GM23338 (cell line): ENCODE measurements at regions not wholly inside any gene's neighbourhood (a gene's known extent, or its start where the extent isn't known, plus 50 kb on each side); places are given as distances from the start of the nearest gene placed in this dataset.

ENCODE experiments used
- ATAC-seq: fragments of 200-7000 bp; cut with Tn5 transposase; 3 replicates; pipeline ENCODE4 v1.9.1; 2020
- DNase-seq: peaks from one replicate; pipeline ENCODE4 v3.0.0-alpha.2; 2015; ENCODE audit warnings: low spot score
- H2AFZ ChIP-seq: fragments of 200-600 bp; sonication (generic); 2 replicates; pipeline ENCODE4 v1.8.0; 2016; ENCODE audit warnings: antibody characterized with exemption, mild to moderate bottlenecking, moderate library complexity
- H3F3A ChIP-seq: fragments of 200-600 bp; sonication (generic); replicated peaks from 2 replicates; pipeline ENCODE4 v1.8.0; 2017; ENCODE audit warnings: antibody characterized with exemption, mixed run types, low read depth
- H3K27ac ChIP-seq: fragments of 200-600 bp; sonication (generic); 2 replicates; pipeline ENCODE4 v1.6.1; 2016; ENCODE audit warnings: low read depth
- H3K27me3 ChIP-seq: fragments of 200-600 bp; sonication (generic); 2 replicates; pipeline ENCODE4 v1.8.0; 2016; ENCODE audit warnings: mild to moderate bottlenecking, mixed run types, moderate library complexity; ENCODE audit not compliant: insufficient read depth
- H3K36me3 ChIP-seq: fragments of 200-600 bp; sonication (generic); 2 replicates; pipeline ENCODE4 v1.8.0; 2016; ENCODE audit warnings: mild to moderate bottlenecking; ENCODE audit not compliant: insufficient read depth
- H3K4me1 ChIP-seq: fragments of 200-600 bp; sonication (generic); 2 replicates; pipeline ENCODE4 v1.8.0; 2016; ENCODE audit warnings: mild to moderate bottlenecking, moderate library complexity; ENCODE audit not compliant: insufficient read depth
- H3K4me2 ChIP-seq: fragments of 200-600 bp; sonication (generic); 2 replicates; pipeline ENCODE4 v1.7.1; 2017; ENCODE audit warnings: mixed run types
- H3K4me3 ChIP-seq: fragments of 200-600 bp; sonication (generic); 2 replicates; pipeline ENCODE4 v1.6.1; 2016; ENCODE audit warnings: mixed run types
- H3K79me2 ChIP-seq: fragments of 200-600 bp; sonication (generic); replicated peaks from 2 replicates; pipeline ENCODE4 v1.8.0; 2017; ENCODE audit warnings: mild to moderate bottlenecking; ENCODE audit not compliant: insufficient read depth
- H3K9me2 ChIP-seq: fragments of 200-600 bp; sonication (generic); 2 replicates; pipeline ENCODE4 v1.8.0; 2017; ENCODE audit not compliant: insufficient read depth
- H4K20me1 ChIP-seq: fragments of 200-600 bp; sonication (generic); replicated peaks from 2 replicates; pipeline ENCODE4 v1.8.0; 2017; ENCODE audit warnings: mild to moderate bottlenecking; ENCODE audit not compliant: insufficient read depth
- H3K27ac Mint-ChIP-seq: 2 replicates; pipeline ENCODE4 v1.8.0; 2020; ENCODE audit warnings: inconsistent platforms, mild to moderate bottlenecking, moderate library complexity, mixed read lengths
- H3K27me3 Mint-ChIP-seq: 3 replicates; pipeline ENCODE4 v1.8.0; 2022; ENCODE audit warnings: low read depth, mild to moderate bottlenecking, moderate library complexity, mixed read lengths, inconsistent platforms; ENCODE audit not compliant: insufficient read depth, poor library complexity
- H3K36me3 Mint-ChIP-seq: 3 replicates; pipeline ENCODE4 v1.8.0; 2021; ENCODE audit warnings: low read depth, mild to moderate bottlenecking, inconsistent platforms, moderate library complexity, mixed read lengths
- H3K4me1 Mint-ChIP-seq: 3 replicates; pipeline ENCODE4 v1.8.0; 2020; ENCODE audit warnings: mild to moderate bottlenecking, inconsistent platforms, mixed read lengths
- H3K4me3 Mint-ChIP-seq: 3 replicates; pipeline ENCODE4 v1.8.0; 2021; ENCODE audit warnings: moderate library complexity, mild to moderate bottlenecking, inconsistent platforms, mixed read lengths
- H3K9me3 Mint-ChIP-seq: 3 replicates; pipeline ENCODE4 v1.8.0; 2020; ENCODE audit warnings: moderate library complexity, mild to moderate bottlenecking, inconsistent platforms, mixed read lengths
- CREB1 ChIP-seq: fragments of 250-450 bp; sonication (Bioruptor Pico); IDR thresholded peaks from 2 replicates; pipeline ENCODE4 v1.5.0; 2020; ENCODE audit warnings: low read depth, mild to moderate bottlenecking, moderate library complexity
- ETS1 ChIP-seq: IDR thresholded peaks from 2 replicates; pipeline ENCODE4 v1.6.1; 2016; ENCODE audit warnings: antibody characterized with exemption
- EZH2 ChIP-seq: fragments of 200-600 bp; sonication (generic); IDR thresholded peaks from one replicate; pipeline ENCODE4 v1.8.0; 2017; ENCODE audit warnings: antibody characterized with exemption, mild to moderate bottlenecking, low read depth; ENCODE audit not compliant: unreplicated experiment
- EZH2phosphoT487 ChIP-seq: fragments of 200-600 bp; sonication (generic); IDR thresholded peaks from one replicate; pipeline ENCODE4 v1.8.1; 2018; ENCODE audit warnings: antibody characterized with exemption; ENCODE audit not compliant: unreplicated experiment
- JUNB ChIP-seq: IDR thresholded peaks from one replicate; pipeline ENCODE4 v1.6.1; 2016; ENCODE audit warnings: antibody characterized with exemption; ENCODE audit not compliant: unreplicated experiment
- NANOG ChIP-seq: IDR thresholded peaks from 2 replicates; pipeline ENCODE4 v1.6.1; 2016; ENCODE audit warnings: antibody characterized with exemption, borderline replicate concordance
- POLR2AphosphoS5 ChIP-seq: IDR thresholded peaks from 2 replicates; pipeline ENCODE4 v1.6.1; 2016; ENCODE audit warnings: antibody characterized with exemption, low read depth
- REST ChIP-seq: IDR thresholded peaks from one replicate; pipeline ENCODE4 v1.6.1; 2018; ENCODE audit warnings: antibody characterized with exemption; ENCODE audit not compliant: unreplicated experiment
- STAT1 ChIP-seq: IDR thresholded peaks from one replicate; pipeline ENCODE4 v1.6.1; 2016; ENCODE audit warnings: antibody characterized with exemption; ENCODE audit not compliant: unreplicated experiment
- ZNF114 ChIP-seq: fragments of 250-450 bp; sonication (Bioruptor Pico); IDR thresholded peaks from 2 replicates; pipeline ENCODE4 v1.5.0; 2020; ENCODE audit warnings: mild to moderate bottlenecking, moderate library complexity
- ZNF331 ChIP-seq: fragments of 250-450 bp; sonication (Bioruptor Pico); IDR thresholded peaks from 2 replicates; pipeline ENCODE4 v1.5.0; 2020; ENCODE audit warnings: low read depth, mild to moderate bottlenecking, moderate library complexity

GRCh38 chr10:120387326-120387725, 69.7 kb upstream of the PLPP4 start (continued):
- no peak for TF ChIP-seq JUNB

GRCh38 chr10:120392245-120392644, 64.8 kb upstream of the PLPP4 start:
- Mint-ChIP-seq H3K27ac (no peak overlapping the region), H3K27me3 (peaks cover 3% of the 10 kb centered on the region), H3K36me3 (no peaks in the 10 kb centered on the region; the same call in 2 of the 3 replicates), H3K4me3 (no peak overlapping the region), H3K4me1 (peaks cover 12% of the 10 kb centered on the region), H3K9me3 (peaks cover 4% of the 10 kb centered on the region)
- ATAC-seq, result no peak
- Histone ChIP-seq H3K79me2 (no peaks in the 10 kb centered on the region), H2AFZ (no peak overlapping the region), H3K27me3 (no peaks in the 10 kb centered on the region), H3K4me1 (peaks cover 3% of the 10 kb centered on the region; the same call in 1 of the 2 replicates), H3K36me3 (no peaks in the 10 kb centered on the region), H4K20me1 (no peaks in the 10 kb centered on the region), H3K4me2 (no peak overlapping the region), H3F3A (no peaks in the 10 kb centered on the region), H3K4me3 (no peak overlapping the region), H3K9me2 (peaks cover 10% of the 10 kb centered on the region; the same call in 1 of the 2 replicates), H3K27ac (no peak overlapping the region)
- TF ChIP-seq POLR2AphosphoS5 (no peak), STAT1 (no peak), ETS1 (no peak), NANOG (no peak)
- no peak for DNase-seq

GRCh38 chr10:120392671-120393079, 64.4 kb upstream of the PLPP4 start:
- H3K79me2 ChIP-seq, result no peaks in the 10 kb centered on the region
- ATAC-seq, result no peak
- TF ChIP-seq REST, result no peak
- no peak for TF ChIP-seq EZH2
- TF ChIP-seq NANOG, result no peak
- no peak for TF ChIP-seq ZNF114 (CRISPR knock-in tag)
- TF ChIP-seq ETS1, result no peak
- TF ChIP-seq EZH2phosphoT487, result no peak
- no peak for TF ChIP-seq STAT1
- no peak for TF ChIP-seq POLR2AphosphoS5
- TF ChIP-seq ZNF331 (CRISPR knock-in tag), result no peak
- no peak for TF ChIP-seq CREB1
- no peak overlapping the region for H3K4me2 ChIP-seq
- H3F3A ChIP-seq, result no peaks in the 10 kb centered on the region
- H3K27me3 ChIP-seq, result no peaks in the 10 kb centered on the region
- Mint-ChIP-seq H3K36me3 (no peaks in the 10 kb centered on the region; the same call in 2 of the 3 replicates), H3K9me3 (peaks cover 6% of the 10 kb centered on the region), H3K27me3 (peaks cover 2% of the 10 kb centered on the region), H3K4me1 (peaks cover 12% of the 10 kb centered on the region), H3K4me3 (no peak overlapping the region), H3K27ac (no peak overlapping the region)
- H3K4me3 ChIP-seq, result no peak overlapping the region
- no peaks in the 10 kb centered on the region for H3K36me3 ChIP-seq
- H2AFZ ChIP-seq, result no peak overlapping the region
- H4K20me1 ChIP-seq, result no peaks in the 10 kb centered on the region
- H3K4me1 ChIP-seq, result peaks cover 3% of the 10 kb centered on the region; the same call in 1 of the 2 replicates
- no peak overlapping the region for H3K27ac ChIP-seq
- peaks cover 6% of the 10 kb centered on the region; the same call in 1 of the 2 replicates for H3K9me2 ChIP-seq
- no peak for DNase-seq
